GM23338 (cell line): ENCODE measurements at regions not wholly inside any gene's neighbourhood (a gene's known extent, or its start where the extent isn't known, plus 50 kb on each side); places are given as distances from the start of the nearest gene placed in this dataset.

Source experiments
- ATAC-seq: fragments of 200-7000 bp; cut with Tn5 transposase; 3 replicates; pipeline ENCODE4 v1.9.1; 2020
- DNase-seq: peaks from one replicate; pipeline ENCODE4 v3.0.0-alpha.2; 2015; ENCODE audit warnings: low spot score
- H2AFZ ChIP-seq: fragments of 200-600 bp; sonication (generic); 2 replicates; pipeline ENCODE4 v1.8.0; 2016; ENCODE audit warnings: antibody characterized with exemption, mild to moderate bottlenecking, moderate library complexity
- H3F3A ChIP-seq: fragments of 200-600 bp; sonication (generic); replicated peaks from 2 replicates; pipeline ENCODE4 v1.8.0; 2017; ENCODE audit warnings: antibody characterized with exemption, mixed run types, low read depth
- H3K27ac ChIP-seq: fragments of 200-600 bp; sonication (generic); 2 replicates; pipeline ENCODE4 v1.6.1; 2016; ENCODE audit warnings: low read depth
- H3K27me3 ChIP-seq: fragments of 200-600 bp; sonication (generic); 2 replicates; pipeline ENCODE4 v1.8.0; 2016; ENCODE audit warnings: mild to moderate bottlenecking, mixed run types, moderate library complexity; ENCODE audit not compliant: insufficient read depth
- H3K36me3 ChIP-seq: fragments of 200-600 bp; sonication (generic); 2 replicates; pipeline ENCODE4 v1.8.0; 2016; ENCODE audit warnings: mild to moderate bottlenecking; ENCODE audit not compliant: insufficient read depth
- H3K4me1 ChIP-seq: fragments of 200-600 bp; sonication (generic); 2 replicates; pipeline ENCODE4 v1.8.0; 2016; ENCODE audit warnings: mild to moderate bottlenecking, moderate library complexity; ENCODE audit not compliant: insufficient read depth
- H3K4me2 ChIP-seq: fragments of 200-600 bp; sonication (generic); 2 replicates; pipeline ENCODE4 v1.7.1; 2017; ENCODE audit warnings: mixed run types
- H3K4me3 ChIP-seq: fragments of 200-600 bp; sonication (generic); 2 replicates; pipeline ENCODE4 v1.6.1; 2016; ENCODE audit warnings: mixed run types
- H3K79me2 ChIP-seq: fragments of 200-600 bp; sonication (generic); replicated peaks from 2 replicates; pipeline ENCODE4 v1.8.0; 2017; ENCODE audit warnings: mild to moderate bottlenecking; ENCODE audit not compliant: insufficient read depth
- H3K9me2 ChIP-seq: fragments of 200-600 bp; sonication (generic); 2 replicates; pipeline ENCODE4 v1.8.0; 2017; ENCODE audit not compliant: insufficient read depth
- H4K20me1 ChIP-seq: fragments of 200-600 bp; sonication (generic); replicated peaks from 2 replicates; pipeline ENCODE4 v1.8.0; 2017; ENCODE audit warnings: mild to moderate bottlenecking; ENCODE audit not compliant: insufficient read depth
- H3K27ac Mint-ChIP-seq: 2 replicates; pipeline ENCODE4 v1.8.0; 2020; ENCODE audit warnings: inconsistent platforms, mild to moderate bottlenecking, moderate library complexity, mixed read lengths
- H3K27me3 Mint-ChIP-seq: 3 replicates; pipeline ENCODE4 v1.8.0; 2022; ENCODE audit warnings: low read depth, mild to moderate bottlenecking, moderate library complexity, mixed read lengths, inconsistent platforms; ENCODE audit not compliant: insufficient read depth, poor library complexity
- H3K36me3 Mint-ChIP-seq: 3 replicates; pipeline ENCODE4 v1.8.0; 2021; ENCODE audit warnings: low read depth, mild to moderate bottlenecking, inconsistent platforms, moderate library complexity, mixed read lengths
- H3K4me1 Mint-ChIP-seq: 3 replicates; pipeline ENCODE4 v1.8.0; 2020; ENCODE audit warnings: mild to moderate bottlenecking, inconsistent platforms, mixed read lengths
- H3K4me3 Mint-ChIP-seq: 3 replicates; pipeline ENCODE4 v1.8.0; 2021; ENCODE audit warnings: moderate library complexity, mild to moderate bottlenecking, inconsistent platforms, mixed read lengths
- H3K9me3 Mint-ChIP-seq: 3 replicates; pipeline ENCODE4 v1.8.0; 2020; ENCODE audit warnings: moderate library complexity, mild to moderate bottlenecking, inconsistent platforms, mixed read lengths
- CREB1 ChIP-seq: fragments of 250-450 bp; sonication (Bioruptor Pico); IDR thresholded peaks from 2 replicates; pipeline ENCODE4 v1.5.0; 2020; ENCODE audit warnings: low read depth, mild to moderate bottlenecking, moderate library complexity
- EZH2 ChIP-seq: fragments of 200-600 bp; sonication (generic); IDR thresholded peaks from one replicate; pipeline ENCODE4 v1.8.0; 2017; ENCODE audit warnings: antibody characterized with exemption, mild to moderate bottlenecking, low read depth; ENCODE audit not compliant: unreplicated experiment
- EZH2phosphoT487 ChIP-seq: fragments of 200-600 bp; sonication (generic); IDR thresholded peaks from one replicate; pipeline ENCODE4 v1.8.1; 2018; ENCODE audit warnings: antibody characterized with exemption; ENCODE audit not compliant: unreplicated experiment
- JUNB ChIP-seq: IDR thresholded peaks from one replicate; pipeline ENCODE4 v1.6.1; 2016; ENCODE audit warnings: antibody characterized with exemption; ENCODE audit not compliant: unreplicated experiment
- NANOG ChIP-seq: IDR thresholded peaks from 2 replicates; pipeline ENCODE4 v1.6.1; 2016; ENCODE audit warnings: antibody characterized with exemption, borderline replicate concordance
- POLR2AphosphoS5 ChIP-seq: IDR thresholded peaks from 2 replicates; pipeline ENCODE4 v1.6.1; 2016; ENCODE audit warnings: antibody characterized with exemption, low read depth
- STAT1 ChIP-seq: IDR thresholded peaks from one replicate; pipeline ENCODE4 v1.6.1; 2016; ENCODE audit warnings: antibody characterized with exemption; ENCODE audit not compliant: unreplicated experiment
- ZNF114 ChIP-seq: fragments of 250-450 bp; sonication (Bioruptor Pico); IDR thresholded peaks from 2 replicates; pipeline ENCODE4 v1.5.0; 2020; ENCODE audit warnings: mild to moderate bottlenecking, moderate library complexity
- ZNF331 ChIP-seq: fragments of 250-450 bp; sonication (Bioruptor Pico); IDR thresholded peaks from 2 replicates; pipeline ENCODE4 v1.5.0; 2020; ENCODE audit warnings: low read depth, mild to moderate bottlenecking, moderate library complexity
- TF ChIP-seq, protein P1 (sequence below): IDR thresholded peaks from 2 replicates; pipeline ENCODE4 v1.6.1; 2016; ENCODE audit warnings: antibody characterized with exemption
- TF ChIP-seq, protein P2 (sequence below), 2 experiments: fragments of 200-600 bp in 1 of 2; sonication (generic) in 1 of 2; conservative IDR thresholded peaks; 2 replicates each; pipeline versions ENCODE4 v1.5.1 to v1.6.1; 2016 to 2017; ENCODE audit warnings: antibody characterized with exemption in 2 of 2, low read depth in 2 of 2, mild to moderate bottlenecking in 2 of 2, moderate library complexity in 1 of 2
- TF ChIP-seq, protein P3 (sequence below): IDR thresholded peaks from one replicate; pipeline ENCODE4 v1.6.1; 2018; ENCODE audit warnings: antibody characterized with exemption; ENCODE audit not compliant: unreplicated experiment
- TF ChIP-seq, protein P4 (sequence below): fragments of 250-450 bp; sonication (Bioruptor Pico); IDR thresholded peaks from 2 replicates; pipeline ENCODE4 v1.5.0; 2020; ENCODE audit warnings: mild to moderate bottlenecking, moderate library complexity

DNA sequence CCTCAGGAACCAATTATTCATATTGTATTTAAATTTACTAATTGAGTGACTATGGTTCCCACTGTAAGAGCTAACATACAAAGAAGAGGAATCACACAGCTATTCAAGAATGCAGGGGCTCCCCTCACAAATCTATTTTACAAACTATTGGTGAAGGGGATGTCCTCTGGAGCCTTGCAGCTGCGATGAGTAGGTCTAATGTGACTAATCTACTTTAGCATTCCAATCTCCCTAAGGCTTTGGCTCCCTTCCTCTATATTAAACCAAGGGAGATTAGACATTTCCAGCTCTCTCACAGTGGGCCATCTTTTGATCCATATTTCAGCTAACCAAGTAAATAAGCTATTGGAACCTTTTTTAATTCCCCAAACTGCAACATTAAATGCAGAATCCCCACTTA is 514.2 kb upstream of the BCHE start:
- Histone ChIP-seq H3K4me1 (no peaks in the 10 kb centered on the region), H3K9me2 (peaks cover 4% of the 10 kb centered on the region; the same call in 1 of the 2 replicates), H3K36me3 (no peaks in the 10 kb centered on the region), H3K79me2 (no peaks in the 10 kb centered on the region), H3K27me3 (no peaks in the 10 kb centered on the region), H3K27ac (no peak overlapping the region), H3K4me3 (no peak overlapping the region), H3K4me2 (no peak overlapping the region), H2AFZ (no peak overlapping the region), H4K20me1 (no peaks in the 10 kb centered on the region), H3F3A (no peaks in the 10 kb centered on the region)
- Mint-ChIP-seq H3K9me3 (peaks cover 33% of the 10 kb centered on the region), H3K27ac (no peak overlapping the region), H3K4me3 (no peak overlapping the region), H3K36me3 (peaks cover 25% of the 10 kb centered on the region), H3K4me1 (no peaks in the 10 kb centered on the region), H3K27me3 (peaks cover 3% of the 10 kb centered on the region)
- TF ChIP-seq, protein P1, sequence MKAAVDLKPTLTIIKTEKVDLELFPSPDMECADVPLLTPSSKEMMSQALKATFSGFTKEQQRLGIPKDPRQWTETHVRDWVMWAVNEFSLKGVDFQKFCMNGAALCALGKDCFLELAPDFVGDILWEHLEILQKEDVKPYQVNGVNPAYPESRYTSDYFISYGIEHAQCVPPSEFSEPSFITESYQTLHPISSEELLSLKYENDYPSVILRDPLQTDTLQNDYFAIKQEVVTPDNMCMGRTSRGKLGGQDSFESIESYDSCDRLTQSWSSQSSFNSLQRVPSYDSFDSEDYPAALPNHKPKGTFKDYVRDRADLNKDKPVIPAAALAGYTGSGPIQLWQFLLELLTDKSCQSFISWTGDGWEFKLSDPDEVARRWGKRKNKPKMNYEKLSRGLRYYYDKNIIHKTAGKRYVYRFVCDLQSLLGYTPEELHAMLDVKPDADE = no peak
- TF ChIP-seq EZH2phosphoT487 (no peak), CREB1 (CRISPR knock-in tag) (no peak), POLR2AphosphoS5 (no peak), EZH2 (no peak), JUNB (no peak), ZNF331 (CRISPR knock-in tag) (no peak), NANOG (no peak), ZNF114 (CRISPR knock-in tag) (no peak), STAT1 (no peak)
- TF ChIP-seq, protein P2, sequence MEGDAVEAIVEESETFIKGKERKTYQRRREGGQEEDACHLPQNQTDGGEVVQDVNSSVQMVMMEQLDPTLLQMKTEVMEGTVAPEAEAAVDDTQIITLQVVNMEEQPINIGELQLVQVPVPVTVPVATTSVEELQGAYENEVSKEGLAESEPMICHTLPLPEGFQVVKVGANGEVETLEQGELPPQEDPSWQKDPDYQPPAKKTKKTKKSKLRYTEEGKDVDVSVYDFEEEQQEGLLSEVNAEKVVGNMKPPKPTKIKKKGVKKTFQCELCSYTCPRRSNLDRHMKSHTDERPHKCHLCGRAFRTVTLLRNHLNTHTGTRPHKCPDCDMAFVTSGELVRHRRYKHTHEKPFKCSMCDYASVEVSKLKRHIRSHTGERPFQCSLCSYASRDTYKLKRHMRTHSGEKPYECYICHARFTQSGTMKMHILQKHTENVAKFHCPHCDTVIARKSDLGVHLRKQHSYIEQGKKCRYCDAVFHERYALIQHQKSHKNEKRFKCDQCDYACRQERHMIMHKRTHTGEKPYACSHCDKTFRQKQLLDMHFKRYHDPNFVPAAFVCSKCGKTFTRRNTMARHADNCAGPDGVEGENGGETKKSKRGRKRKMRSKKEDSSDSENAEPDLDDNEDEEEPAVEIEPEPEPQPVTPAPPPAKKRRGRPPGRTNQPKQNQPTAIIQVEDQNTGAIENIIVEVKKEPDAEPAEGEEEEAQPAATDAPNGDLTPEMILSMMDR (conservative IDR thresholded peaks at IDR 0.05; ENCODE audit: low read depth in 2 of 2) = no peak
- TF ChIP-seq, protein P3, sequence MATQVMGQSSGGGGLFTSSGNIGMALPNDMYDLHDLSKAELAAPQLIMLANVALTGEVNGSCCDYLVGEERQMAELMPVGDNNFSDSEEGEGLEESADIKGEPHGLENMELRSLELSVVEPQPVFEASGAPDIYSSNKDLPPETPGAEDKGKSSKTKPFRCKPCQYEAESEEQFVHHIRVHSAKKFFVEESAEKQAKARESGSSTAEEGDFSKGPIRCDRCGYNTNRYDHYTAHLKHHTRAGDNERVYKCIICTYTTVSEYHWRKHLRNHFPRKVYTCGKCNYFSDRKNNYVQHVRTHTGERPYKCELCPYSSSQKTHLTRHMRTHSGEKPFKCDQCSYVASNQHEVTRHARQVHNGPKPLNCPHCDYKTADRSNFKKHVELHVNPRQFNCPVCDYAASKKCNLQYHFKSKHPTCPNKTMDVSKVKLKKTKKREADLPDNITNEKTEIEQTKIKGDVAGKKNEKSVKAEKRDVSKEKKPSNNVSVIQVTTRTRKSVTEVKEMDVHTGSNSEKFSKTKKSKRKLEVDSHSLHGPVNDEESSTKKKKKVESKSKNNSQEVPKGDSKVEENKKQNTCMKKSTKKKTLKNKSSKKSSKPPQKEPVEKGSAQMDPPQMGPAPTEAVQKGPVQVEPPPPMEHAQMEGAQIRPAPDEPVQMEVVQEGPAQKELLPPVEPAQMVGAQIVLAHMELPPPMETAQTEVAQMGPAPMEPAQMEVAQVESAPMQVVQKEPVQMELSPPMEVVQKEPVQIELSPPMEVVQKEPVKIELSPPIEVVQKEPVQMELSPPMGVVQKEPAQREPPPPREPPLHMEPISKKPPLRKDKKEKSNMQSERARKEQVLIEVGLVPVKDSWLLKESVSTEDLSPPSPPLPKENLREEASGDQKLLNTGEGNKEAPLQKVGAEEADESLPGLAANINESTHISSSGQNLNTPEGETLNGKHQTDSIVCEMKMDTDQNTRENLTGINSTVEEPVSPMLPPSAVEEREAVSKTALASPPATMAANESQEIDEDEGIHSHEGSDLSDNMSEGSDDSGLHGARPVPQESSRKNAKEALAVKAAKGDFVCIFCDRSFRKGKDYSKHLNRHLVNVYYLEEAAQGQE = no peak
- TF ChIP-seq, protein P4, sequence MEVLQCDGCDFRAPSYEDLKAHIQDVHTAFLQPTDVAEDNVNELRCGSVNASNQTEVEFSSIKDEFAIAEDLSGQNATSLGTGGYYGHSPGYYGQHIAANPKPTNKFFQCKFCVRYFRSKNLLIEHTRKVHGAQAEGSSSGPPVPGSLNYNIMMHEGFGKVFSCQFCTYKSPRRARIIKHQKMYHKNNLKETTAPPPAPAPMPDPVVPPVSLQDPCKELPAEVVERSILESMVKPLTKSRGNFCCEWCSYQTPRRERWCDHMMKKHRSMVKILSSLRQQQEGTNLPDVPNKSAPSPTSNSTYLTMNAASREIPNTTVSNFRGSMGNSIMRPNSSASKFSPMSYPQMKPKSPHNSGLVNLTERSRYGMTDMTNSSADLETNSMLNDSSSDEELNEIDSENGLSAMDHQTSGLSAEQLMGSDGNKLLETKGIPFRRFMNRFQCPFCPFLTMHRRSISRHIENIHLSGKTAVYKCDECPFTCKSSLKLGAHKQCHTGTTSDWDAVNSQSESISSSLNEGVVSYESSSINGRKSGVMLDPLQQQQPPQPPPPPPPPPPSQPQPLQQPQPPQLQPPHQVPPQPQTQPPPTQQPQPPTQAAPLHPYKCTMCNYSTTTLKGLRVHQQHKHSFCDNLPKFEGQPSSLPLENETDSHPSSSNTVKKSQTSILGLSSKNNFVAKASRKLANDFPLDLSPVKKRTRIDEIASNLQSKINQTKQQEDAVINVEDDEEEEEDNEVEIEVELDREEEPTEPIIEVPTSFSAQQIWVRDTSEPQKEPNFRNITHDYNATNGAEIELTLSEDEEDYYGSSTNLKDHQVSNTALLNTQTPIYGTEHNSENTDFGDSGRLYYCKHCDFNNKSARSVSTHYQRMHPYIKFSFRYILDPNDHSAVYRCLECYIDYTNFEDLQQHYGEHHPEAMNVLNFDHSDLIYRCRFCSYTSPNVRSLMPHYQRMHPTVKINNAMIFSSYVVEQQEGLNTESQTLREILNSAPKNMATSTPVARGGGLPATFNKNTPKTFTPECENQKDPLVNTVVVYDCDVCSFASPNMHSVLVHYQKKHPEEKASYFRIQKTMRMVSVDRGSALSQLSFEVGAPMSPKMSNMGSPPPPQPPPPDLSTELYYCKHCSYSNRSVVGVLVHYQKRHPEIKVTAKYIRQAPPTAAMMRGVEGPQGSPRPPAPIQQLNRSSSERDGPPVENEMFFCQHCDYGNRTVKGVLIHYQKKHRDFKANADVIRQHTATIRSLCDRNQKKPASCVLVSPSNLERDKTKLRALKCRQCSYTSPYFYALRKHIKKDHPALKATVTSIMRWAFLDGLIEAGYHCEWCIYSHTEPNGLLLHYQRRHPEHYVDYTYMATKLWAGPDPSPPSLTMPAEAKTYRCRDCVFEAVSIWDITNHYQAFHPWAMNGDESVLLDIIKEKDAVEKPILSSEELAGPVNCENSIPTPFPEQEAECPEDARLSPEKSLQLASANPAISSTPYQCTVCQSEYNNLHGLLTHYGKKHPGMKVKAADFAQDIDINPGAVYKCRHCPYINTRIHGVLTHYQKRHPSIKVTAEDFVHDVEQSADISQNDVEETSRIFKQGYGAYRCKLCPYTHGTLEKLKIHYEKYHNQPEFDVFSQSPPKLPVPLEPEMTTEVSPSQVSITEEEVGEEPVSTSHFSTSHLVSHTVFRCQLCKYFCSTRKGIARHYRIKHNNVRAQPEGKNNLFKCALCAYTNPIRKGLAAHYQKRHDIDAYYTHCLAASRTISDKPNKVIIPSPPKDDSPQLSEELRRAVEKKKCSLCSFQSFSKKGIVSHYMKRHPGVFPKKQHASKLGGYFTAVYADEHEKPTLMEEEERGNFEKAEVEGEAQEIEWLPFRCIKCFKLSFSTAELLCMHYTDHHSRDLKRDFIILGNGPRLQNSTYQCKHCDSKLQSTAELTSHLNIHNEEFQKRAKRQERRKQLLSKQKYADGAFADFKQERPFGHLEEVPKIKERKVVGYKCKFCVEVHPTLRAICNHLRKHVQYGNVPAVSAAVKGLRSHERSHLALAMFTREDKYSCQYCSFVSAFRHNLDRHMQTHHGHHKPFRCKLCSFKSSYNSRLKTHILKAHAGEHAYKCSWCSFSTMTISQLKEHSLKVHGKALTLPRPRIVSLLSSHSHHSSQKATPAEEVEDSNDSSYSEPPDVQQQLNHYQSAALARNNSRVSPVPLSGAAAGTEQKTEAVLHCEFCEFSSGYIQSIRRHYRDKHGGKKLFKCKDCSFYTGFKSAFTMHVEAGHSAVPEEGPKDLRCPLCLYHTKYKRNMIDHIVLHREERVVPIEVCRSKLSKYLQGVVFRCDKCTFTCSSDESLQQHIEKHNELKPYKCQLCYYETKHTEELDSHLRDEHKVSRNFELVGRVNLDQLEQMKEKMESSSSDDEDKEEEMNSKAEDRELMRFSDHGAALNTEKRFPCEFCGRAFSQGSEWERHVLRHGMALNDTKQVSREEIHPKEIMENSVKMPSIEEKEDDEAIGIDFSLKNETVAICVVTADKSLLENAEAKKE (CRISPR knock-in tag) = no peak
- DNase-seq (no peak), ATAC-seq (no peak)
